ENCODE measurements at regions not wholly inside any gene's neighbourhood (a gene's known extent, or its start where the extent isn't known, plus 50 kb on each side); places are given as distances from the start of the nearest gene placed in this dataset.

- TF ChIP-seq CTCF (IDR thresholded peaks at IDR 0.05 in 4 of 5, conservative IDR thresholded peaks at IDR 0.05 in 1 of 5): no peak
- no peak for TF ChIP-seq POLR2A (IDR thresholded peaks at IDR 0.05)
Observed at GRCh38 chr2:128412181-128412871, 93.7 kb upstream of the HS6ST1 start.
